OCI-LY1 (cell line): ENCODE measurements at regions not wholly inside any gene's neighbourhood (a gene's known extent, or its start where the extent isn't known, plus 50 kb on each side); places are given as distances from the start of the nearest gene placed in this dataset.

Source experiments
- H2AFZ ChIP-seq: fragments of 200-600 bp; sonication (generic), shearing (Covaris generic); 2 replicates; pipeline ENCODE4 v1.6.0; 2014; ENCODE audit warnings: antibody characterized with exemption, mild to moderate bottlenecking, low read length
- H3F3A ChIP-seq: fragments of 200-600 bp; sonication (generic), shearing (Covaris generic); 2 replicates; pipeline ENCODE4 v1.6.0; 2014; ENCODE audit warnings: mild to moderate bottlenecking, antibody characterized with exemption, low read length, moderate library complexity; ENCODE audit not compliant: insufficient read depth
- H3K27ac ChIP-seq: fragments of 200-600 bp; sonication (generic); 2 replicates; pipeline ENCODE4 v1.5.1; 2014; ENCODE audit warnings: low read length, mixed run types, mild to moderate bottlenecking, low read depth; ENCODE audit not compliant: poor library complexity, severe bottlenecking
- H3K27me3 ChIP-seq: fragments of 200-600 bp; sonication (generic); 2 replicates; pipeline ENCODE4 v1.6.0; 2014; ENCODE audit warnings: antibody characterized with exemption, mild to moderate bottlenecking, low read length, moderate library complexity; ENCODE audit not compliant: insufficient read depth
- H3K36me3 ChIP-seq: fragments of 200-600 bp; sonication (generic); 2 replicates; pipeline ENCODE4 v1.6.1; 2014; ENCODE audit warnings: mild to moderate bottlenecking, antibody characterized with exemption, low read length, moderate library complexity, mixed read lengths; ENCODE audit not compliant: insufficient read depth
- H3K4me1 ChIP-seq: fragments of 200-600 bp; sonication (generic); 2 replicates; pipeline ENCODE4 v1.5.1; 2014; ENCODE audit warnings: mild to moderate bottlenecking, low read length, moderate library complexity; ENCODE audit not compliant: insufficient read depth, severe bottlenecking
- H3K4me2 ChIP-seq: fragments of 200-600 bp; sonication (generic), shearing (Covaris generic); 2 replicates; pipeline ENCODE4 v1.6.1; 2014; ENCODE audit warnings: low read length
- H3K4me3 ChIP-seq: fragments of 200-600 bp; sonication (generic); 2 replicates; pipeline ENCODE4 v1.5.1; 2014; ENCODE audit warnings: low read length, low read depth, mild to moderate bottlenecking, mixed read lengths; ENCODE audit not compliant: poor library complexity, severe bottlenecking
- H3K79me2 ChIP-seq: fragments of 200-600 bp; shearing (Covaris generic); 2 replicates; pipeline ENCODE4 v1.6.1; 2016; ENCODE audit warnings: mixed run types, low read length, mixed read lengths; ENCODE audit not compliant: insufficient read depth
- H3K9ac ChIP-seq: fragments of 200-600 bp; sonication (generic), shearing (Covaris generic); 2 replicates; pipeline ENCODE4 v1.6.1; 2014; ENCODE audit warnings: mild to moderate bottlenecking, low read length, mixed read lengths
- H3K9me2 ChIP-seq: fragments of 200-600 bp; sonication (generic), shearing (Covaris generic); 2 replicates; pipeline ENCODE4 v1.6.1; 2014; ENCODE audit warnings: low read depth, mild to moderate bottlenecking, low read length, mixed read lengths
- H3K9me3 ChIP-seq: fragments of 200-600 bp; shearing (Covaris generic); 2 replicates; pipeline ENCODE4 v1.6.1; 2014; ENCODE audit warnings: low read length, mixed read lengths
- H4K20me1 ChIP-seq: fragments of 200-600 bp; sonication (generic), shearing (Covaris generic); 2 replicates; pipeline ENCODE4 v1.6.0; 2016; ENCODE audit warnings: mild to moderate bottlenecking, low read length; ENCODE audit not compliant: insufficient read depth
- CTCF ChIP-seq: fragments of 200-600 bp; sonication (generic), shearing (Covaris generic); IDR thresholded peaks from 2 replicates; pipeline ENCODE4 v1.5.1; 2017; ENCODE audit warnings: mild to moderate bottlenecking, antibody characterized with exemption, low read length, moderate library complexity, mixed read lengths
- EZH2 ChIP-seq: fragments of 200-600 bp; sonication (generic), shearing (Covaris generic); IDR thresholded peaks from 2 replicates; pipeline ENCODE4 v1.8.0; 2017; ENCODE audit warnings: borderline replicate concordance, mixed run types, mild to moderate bottlenecking, antibody characterized with exemption, low read length, moderate library complexity, mixed read lengths

GRCh38 chr2:194203898-194204297 is 1453.1 kb upstream of the SLC39A10 start:
- H3K9me3 ChIP-seq: no peaks in the 10 kb centered on the region

GRCh38 chr2:194182888-194183287 is 1474.1 kb upstream of the SLC39A10 start:
- no peaks in the 10 kb centered on the region for H4K20me1 ChIP-seq
- H3K9me2 ChIP-seq: no peaks in the 10 kb centered on the region
- H2AFZ ChIP-seq: no peak overlapping the region
- no peak overlapping the region for H3K9ac ChIP-seq
- no peak overlapping the region for H3K27ac ChIP-seq
- H3K9me3 ChIP-seq: no peaks in the 10 kb centered on the region
- TF ChIP-seq CTCF (no peak), EZH2 (no peak)
- no peaks in the 10 kb centered on the region for H3K36me3 ChIP-seq
- no peaks in the 10 kb centered on the region for H3K79me2 ChIP-seq
- no peak overlapping the region for H3K4me2 ChIP-seq
- no peaks in the 10 kb centered on the region for H3K4me1 ChIP-seq
- H3K4me3 ChIP-seq: no peak overlapping the region
- H3K27me3 ChIP-seq: no peaks in the 10 kb centered on the region
- H3F3A ChIP-seq: no peaks in the 10 kb centered on the region

More at GRCh38 chr2:194203898-194204297, 1453.1 kb upstream of the SLC39A10 start:
- Histone ChIP-seq H3K9me2 (no peaks in the 10 kb centered on the region), H3K27me3 (no peaks in the 10 kb centered on the region), H3K4me3 (no peak overlapping the region), H3K36me3 (no peaks in the 10 kb centered on the region), H3K4me1 (no peaks in the 10 kb centered on the region), H3K79me2 (no peaks in the 10 kb centered on the region), H4K20me1 (no peaks in the 10 kb centered on the region), H2AFZ (no peak overlapping the region), H3K27ac (no peak overlapping the region), H3F3A (no peaks in the 10 kb centered on the region), H3K4me2 (no peak overlapping the region), H3K9ac (no peak overlapping the region)
- TF ChIP-seq EZH2: no peak
- no peak for TF ChIP-seq CTCF

GRCh38 chr2:194176134-194176533 is 1480.9 kb upstream of the SLC39A10 start:
- no peak overlapping the region for H3K27ac ChIP-seq
- no peak overlapping the region for H2AFZ ChIP-seq
- H3K4me1 ChIP-seq: no peaks in the 10 kb centered on the region
- TF ChIP-seq CTCF (no peak), EZH2 (no peak)
- H3K27me3 ChIP-seq: no peaks in the 10 kb centered on the region
- no peaks in the 10 kb centered on the region for H3F3A ChIP-seq
- H3K9me3 ChIP-seq: no peaks in the 10 kb centered on the region
- no peaks in the 10 kb centered on the region for H3K9me2 ChIP-seq
- no peaks in the 10 kb centered on the region for H3K79me2 ChIP-seq
- H3K4me2 ChIP-seq: no peak overlapping the region
- H3K36me3 ChIP-seq: no peaks in the 10 kb centered on the region
- H3K9ac ChIP-seq: no peak overlapping the region
- no peak overlapping the region for H3K4me3 ChIP-seq
- H4K20me1 ChIP-seq: no peaks in the 10 kb centered on the region
